Muscle of arm (tissue), 1 donor: ENCODE measurements at regions not wholly inside any gene's neighbourhood (a gene's known extent, or its start where the extent isn't known, plus 50 kb on each side); places are given as distances from the start of the nearest gene placed in this dataset.
A peak's percentile ranks its signal among the peaks of the same experiment; 100 is the strongest.

Source experiments
- DNase-seq: peaks from one replicate; pipeline ENCODE4 v3.0.0-alpha.2; 2013

DNA sequence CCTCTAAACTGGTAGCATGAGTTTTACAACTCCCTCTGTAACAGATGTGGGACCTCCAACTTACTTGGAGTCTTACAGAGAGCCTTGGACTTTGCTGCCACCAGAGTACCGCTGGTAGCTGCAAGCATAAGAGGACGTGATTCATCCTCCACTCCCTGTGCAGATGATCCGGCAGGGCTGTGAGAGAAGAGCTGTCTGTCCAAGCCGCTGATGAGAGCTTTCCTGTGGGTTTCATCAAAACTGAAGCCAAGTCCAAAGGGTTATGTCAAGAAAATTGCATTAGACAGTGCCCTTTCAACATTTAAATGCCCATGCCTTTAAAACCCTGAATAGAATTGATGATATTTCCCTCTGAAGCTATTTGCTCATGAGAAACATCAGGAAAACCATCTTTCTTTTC is 85.8 kb downstream of the LLPH start:
- DNase-seq, result no peak

- DNase-seq, result no peak
These were observed 87.5 kb downstream of the LLPH start for GRCh38 chr12:66043035-66043434.

DNA sequence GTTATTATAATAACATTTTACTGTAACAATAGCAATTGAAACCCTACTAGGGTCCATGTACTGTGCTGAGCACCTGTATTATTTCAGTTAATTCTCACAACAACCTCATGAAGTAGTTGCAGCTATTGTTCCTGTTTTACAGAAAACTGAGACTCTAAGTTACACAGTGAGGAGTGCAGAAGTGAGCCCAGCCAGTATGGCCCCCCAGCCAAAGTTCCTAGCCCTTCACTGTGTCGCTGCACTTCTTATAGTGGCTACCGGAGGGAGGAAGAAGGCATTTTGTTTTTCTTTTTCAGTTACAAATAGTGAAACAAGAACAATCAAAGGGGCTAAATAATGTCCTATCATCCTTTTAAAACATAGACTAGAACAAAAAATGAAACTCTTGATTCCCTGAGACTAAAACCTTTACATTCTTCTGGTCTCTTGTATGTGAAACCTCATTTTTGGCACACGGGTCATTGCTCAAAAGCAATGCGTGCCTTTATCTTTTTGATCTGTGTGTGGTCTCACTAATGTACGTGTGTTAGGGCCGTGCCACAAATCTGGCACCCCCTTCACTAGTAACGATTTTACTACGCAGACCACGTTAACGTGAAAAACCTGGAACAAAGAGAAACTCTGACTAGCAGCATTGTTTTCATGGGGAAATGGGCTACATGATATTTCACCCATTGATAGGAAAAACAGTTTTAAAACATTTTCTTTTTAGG is 88.7 kb downstream of the LLPH start:
- no peak for DNase-seq

GRCh38 chr12:66036317-66036716 is 94.2 kb downstream of the LLPH start:
- peak; percentile 8 for DNase-seq

DNA sequence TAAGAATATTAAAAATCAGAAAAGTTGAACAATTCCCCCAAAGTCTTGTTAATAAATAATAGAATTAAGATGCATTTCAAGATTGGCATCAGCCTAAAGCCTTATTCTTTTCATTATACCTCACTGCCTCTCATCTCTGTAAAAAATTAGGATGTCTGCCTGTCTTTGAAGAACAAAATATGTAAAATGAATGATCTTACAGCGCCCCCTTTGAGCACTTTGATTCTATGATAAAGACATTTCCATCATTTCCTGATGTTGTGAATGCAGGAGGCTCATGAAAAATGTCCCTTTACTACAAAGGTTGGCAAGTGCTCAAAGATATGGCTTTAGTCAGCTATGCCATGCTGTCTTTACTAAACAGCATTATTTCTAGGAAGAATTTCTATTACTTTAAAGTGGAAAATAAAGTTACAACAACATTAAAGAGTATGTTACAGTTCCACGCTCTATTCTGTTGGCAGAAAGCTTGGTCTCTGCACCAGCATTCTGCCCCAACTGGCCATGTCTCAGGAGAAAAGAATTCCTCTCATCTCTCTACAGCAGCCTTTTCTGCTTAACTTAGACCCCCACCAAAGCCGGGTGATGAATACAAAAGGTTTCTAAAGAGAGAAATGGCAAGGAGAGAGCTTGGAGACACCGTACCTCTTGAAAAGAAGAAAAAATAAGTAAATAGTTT is 95.1 kb downstream of the LLPH start:
- peak; percentile 38 for DNase-seq

- no peak for DNase-seq
These were observed 97.4 kb downstream of the LLPH start for GRCh38 chr12:66033151-66033550.

- DNase-seq, result no peak
These were observed 97.8 kb downstream of the LLPH start for GRCh38 chr12:66032739-66033138.

GRCh38 chr12:66030217-66030781 is 100.3 kb downstream of the LLPH start:
- no peak for DNase-seq

GRCh38 chr12:66028390-66028789 is 102.2 kb downstream of the LLPH start:
- no peak for DNase-seq

- DNase-seq, result no peak
These were observed 105.1 kb downstream of the LLPH start for GRCh38 chr12:66025477-66025876.

DNA sequence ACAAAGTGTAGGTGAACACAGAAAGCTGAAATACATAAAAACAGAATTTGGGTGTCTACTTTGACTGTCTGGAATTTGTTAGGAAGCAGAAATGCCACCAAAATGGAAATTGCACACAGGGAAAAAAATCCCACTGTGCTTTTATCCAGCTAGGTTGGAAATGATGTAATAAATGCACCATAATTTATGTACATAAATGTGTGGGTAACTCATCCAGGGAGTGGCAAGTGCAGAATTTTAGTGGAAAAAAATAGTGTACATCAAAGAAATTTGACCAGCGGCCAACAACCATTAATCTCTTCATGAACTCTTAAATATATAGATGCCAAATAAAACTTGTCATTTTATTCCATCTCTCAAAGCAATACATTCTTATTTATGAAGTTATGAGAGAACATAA is 105.6 kb downstream of the LLPH start:
- DNase-seq, result no peak

GRCh38 chr12:66020481-66020880 is 110.1 kb downstream of the LLPH start:
- DNase-seq, result no peak

DNA sequence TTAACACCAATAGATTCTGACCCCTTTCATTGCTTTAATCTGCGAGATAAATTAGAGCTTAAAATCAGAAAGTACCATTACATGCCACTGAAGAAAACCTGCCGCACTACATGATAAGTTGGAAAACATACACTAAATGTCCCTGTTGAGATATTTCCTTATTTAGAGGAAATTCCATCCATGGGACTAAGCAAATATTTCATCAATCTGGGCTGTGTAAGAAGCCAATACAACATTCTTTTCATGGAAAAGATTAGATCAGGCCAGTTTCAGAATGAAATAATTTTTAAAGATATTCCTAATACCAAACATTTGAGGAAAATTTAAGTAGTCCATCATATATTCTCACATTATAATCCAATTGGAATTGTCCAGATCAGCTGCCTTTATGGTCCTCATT is 112.8 kb downstream of the LLPH start:
- DNase-seq, result no peak
